HG03354 (cell line): ENCODE measurements at regions not wholly inside any gene's neighbourhood (a gene's known extent, or its start where the extent isn't known, plus 50 kb on each side); places are given as distances from the start of the nearest gene placed in this dataset.

Experiments used
- ATAC-seq: cut with Tn5 transposase; IDR thresholded peaks from one replicate; pipeline ENCODE4 v1.9.1; 2021; ENCODE audit warnings: mild to moderate bottlenecking; ENCODE audit not compliant: unreplicated experiment, poor library complexity, severe bottlenecking

DNA sequence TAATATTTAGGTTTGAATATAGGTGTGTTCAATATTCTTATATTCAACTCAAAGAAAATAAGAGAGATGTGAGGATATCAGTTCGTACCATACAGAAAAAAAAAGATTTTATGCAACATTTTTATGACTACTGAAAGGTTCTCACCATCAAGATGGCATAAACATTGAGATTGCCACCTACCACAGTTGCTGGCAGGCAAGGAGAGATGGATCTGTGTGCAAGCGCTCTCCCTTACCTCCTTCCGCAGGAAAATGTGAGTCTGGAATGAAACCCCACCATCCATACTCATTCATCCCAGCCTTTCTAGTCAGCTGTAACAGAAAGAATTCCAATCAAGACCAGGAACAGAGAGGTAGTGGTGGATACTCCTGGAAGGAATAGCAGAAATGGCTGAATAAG lies 376.9 kb downstream of the PPP3CA start:
- no peak for ATAC-seq

DNA sequence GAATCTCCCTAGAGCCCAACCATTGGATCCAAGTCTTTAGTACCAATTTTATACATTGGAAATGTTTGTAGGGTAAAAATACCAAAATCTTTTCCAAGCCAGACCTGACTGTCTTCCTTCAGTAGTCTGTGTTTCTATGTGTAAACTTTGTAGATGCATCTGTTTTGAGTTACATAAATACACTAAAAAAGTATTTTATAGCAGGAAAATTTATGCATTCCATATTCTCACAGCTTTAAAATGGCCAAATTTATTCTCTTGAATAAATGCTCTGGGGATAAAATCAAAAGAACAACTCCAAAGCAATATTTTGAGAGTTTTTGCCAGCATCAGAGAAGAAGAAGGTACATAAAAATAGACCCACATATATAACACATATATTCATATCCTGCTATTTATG lies 377.4 kb downstream of the PPP3CA start:
- ATAC-seq = no peak

DNA sequence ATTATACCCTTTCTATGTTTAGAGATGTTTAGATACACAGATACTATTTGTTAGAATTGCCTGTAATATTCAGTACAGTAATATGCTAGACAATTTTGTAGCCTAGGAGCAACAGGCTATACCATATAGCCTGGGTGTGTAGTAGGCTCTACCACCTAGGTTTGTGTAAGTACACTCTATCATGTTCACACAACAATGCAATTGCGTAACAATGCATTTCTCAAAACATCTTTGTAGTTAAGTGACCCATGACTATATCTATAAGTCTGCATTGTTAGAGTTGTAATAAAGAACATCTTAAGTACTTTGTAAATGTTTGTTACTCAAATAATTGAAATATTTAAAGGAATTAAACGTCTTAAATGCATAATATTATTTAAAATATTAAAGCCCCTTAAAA lies 379.3 kb downstream of the PPP3CA start:
- ATAC-seq = no peak

DNA sequence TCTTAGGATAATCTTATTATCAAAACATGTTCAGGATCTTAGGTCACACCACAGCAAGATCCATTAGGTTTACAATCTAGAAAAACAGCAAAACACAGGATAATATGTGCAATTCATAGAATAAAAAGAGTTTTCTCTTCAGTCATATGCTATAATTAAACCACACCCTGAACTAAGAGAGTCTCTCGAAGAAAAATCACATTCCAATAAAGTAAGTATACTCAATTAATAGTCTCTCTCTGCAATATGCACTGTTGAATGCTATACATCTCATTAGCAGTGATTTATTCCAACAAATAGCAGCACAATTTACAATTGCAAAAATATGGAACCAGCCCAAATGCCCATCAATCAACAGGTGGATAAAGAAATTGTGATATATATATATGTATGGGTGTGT lies 383.7 kb downstream of the PPP3CA start:
- no peak for ATAC-seq

DNA sequence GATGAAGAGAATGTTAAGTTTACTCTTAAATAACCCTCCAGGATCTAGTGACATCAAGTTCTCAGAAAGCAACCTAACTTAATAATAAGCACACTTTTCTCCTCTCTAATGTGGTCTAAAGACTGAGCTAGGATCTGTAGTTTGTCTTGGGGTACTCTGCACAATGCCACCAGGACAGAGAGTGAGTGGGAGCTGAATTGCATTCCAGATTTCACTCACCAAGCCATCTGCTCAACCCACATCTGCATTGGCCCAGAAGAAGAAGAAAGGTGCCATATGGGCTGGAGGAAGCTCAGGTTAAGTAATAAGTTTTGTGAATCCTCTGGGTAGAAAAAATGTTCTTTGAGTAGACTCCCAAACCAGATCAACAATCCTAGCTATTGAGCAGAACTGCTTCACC lies 384.6 kb downstream of the PPP3CA start:
- ATAC-seq = no peak

DNA sequence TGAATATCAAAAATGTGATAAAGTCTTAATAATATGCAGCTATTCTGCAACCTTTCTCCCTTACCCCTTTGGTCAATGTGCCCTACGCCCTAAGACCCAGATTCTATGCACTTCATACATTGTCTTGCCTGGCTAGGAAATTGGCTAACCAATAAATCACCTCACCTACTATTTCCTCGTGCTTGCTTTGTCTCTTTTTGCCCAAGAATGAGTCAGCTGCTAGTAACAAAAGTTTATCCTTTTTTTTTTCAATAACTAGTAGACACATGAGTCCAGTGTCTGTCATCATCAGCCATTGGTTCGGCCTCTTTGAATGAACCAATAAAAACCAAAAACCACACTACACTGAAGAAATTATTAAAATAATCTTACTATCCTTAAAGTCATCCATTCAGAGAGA lies 387.1 kb downstream of the PPP3CA start:
- ATAC-seq = no peak

DNA sequence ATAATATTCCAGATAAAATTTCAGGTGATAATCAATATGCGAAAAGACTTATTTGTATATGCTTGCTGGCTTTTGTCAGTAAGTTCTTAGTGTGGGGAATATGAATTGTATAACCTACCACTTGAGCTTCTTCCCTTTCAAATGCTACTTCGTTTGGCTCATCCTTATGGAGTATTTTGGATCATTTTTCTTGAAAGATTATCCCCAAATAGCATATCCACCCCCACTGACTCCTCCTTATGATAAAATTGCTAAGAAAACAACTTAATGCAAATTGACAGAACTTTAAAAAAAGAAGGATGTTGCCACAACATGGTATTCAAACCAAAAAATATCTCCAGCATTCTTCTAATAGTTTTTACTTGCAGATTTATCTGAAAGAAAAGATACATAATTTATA lies 393.3 kb downstream of the PPP3CA start:
- ATAC-seq = no peak

DNA sequence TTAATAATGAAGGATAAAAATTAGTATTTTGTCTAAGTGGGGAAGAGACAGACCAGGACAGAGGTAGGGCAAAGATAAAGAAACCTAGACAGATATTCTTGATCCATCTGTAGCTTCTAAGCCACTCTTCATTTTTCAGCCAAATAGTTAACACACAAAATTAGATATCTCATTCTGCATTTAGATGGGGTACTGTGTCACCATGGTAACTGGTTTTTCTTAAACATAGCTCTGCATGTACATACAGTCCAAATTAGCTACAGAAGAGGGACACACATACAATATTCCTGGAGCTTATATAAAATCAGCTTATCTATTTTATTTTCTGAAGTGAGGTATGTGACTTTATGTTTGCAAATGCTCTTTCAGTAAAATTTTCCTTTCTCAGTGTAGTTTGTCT lies 393.7 kb downstream of the PPP3CA start:
- no peak for ATAC-seq

DNA sequence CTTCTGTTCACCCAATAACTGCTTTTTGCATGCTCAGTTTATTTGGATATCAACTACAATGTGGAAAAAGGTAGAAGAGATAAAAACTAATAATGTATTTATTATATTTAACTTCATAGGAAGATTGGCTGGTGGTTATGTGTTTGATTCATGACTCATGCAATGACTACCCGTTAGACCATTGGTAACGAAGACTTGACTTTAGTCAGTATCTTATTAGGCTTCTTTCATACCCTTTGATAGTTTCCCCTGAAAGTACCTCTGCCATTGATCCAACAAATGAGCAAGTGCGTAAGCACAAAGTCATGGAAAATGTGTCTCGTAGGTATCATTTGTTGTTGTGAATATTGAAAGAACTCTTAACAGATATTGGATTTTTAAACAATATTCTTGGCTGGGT lies 394.7 kb downstream of the PPP3CA start:
- ATAC-seq = no peak

DNA sequence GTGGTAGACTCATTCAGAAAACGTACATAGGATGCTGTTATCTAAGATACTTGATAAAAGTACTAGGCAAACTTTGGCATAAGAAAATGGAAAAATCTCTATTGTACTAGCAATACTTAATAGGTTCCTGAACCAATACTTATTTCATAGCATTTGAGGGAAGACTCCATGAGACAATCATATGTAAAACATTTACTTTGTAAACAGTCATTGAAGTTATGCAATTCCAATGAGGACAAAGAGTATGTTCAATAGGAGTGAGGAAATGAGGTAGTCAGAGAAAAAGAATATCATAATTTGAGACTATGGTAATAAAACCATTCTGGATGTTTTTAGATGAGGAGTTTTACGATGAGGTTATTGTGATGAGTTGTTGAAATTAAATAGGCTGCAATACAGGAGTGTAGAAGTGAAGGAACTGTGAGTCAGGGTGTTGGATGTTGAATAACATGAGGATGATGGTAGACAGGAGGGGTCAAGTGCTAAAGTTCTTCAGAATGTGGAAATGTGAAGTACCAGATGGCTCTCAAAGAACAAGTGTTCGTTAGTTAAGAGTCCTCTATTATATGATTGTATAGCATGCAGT lies 397.9 kb downstream of the PPP3CA start:
- no peak for ATAC-seq

DNA sequence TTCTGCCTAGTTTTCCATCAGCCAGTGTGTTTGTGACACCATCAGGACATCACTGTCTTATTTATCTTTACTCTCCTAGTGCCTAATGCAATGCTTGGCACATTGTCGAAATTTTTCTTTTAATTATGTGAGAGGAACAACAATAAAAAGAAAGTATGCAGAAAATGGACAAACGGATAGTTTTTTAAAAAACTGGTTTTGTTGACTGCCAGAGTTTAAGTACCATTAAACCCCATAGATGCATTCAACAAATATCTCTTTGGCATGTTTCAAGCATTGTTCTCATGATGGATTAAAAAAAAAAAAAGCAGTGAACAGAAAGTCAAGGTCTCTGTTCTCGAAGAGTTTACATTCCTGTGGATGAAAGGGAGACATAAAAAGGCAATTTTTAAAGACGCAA lies 398.4 kb downstream of the PPP3CA start:
- no peak for ATAC-seq

DNA sequence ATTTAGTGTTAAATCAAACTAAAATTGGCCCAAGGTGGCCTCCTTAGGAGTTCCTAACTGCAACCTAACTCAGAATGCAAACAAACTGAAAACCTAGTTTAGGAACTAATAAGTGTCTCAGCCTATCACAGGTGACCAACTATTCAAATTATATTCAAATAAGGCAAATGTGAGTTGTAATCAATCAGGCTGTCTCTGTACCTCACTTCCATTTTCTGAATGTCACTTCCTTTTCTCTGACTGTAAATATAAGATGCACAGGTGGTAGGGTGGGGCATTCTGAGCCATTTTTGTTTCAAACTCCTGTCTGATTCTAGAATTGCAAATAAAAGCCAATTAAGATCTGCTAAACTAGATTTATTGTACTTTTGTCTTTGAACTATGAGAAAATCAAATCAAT lies 401.5 kb downstream of the PPP3CA start:
- ATAC-seq = peak; percentile 86

DNA sequence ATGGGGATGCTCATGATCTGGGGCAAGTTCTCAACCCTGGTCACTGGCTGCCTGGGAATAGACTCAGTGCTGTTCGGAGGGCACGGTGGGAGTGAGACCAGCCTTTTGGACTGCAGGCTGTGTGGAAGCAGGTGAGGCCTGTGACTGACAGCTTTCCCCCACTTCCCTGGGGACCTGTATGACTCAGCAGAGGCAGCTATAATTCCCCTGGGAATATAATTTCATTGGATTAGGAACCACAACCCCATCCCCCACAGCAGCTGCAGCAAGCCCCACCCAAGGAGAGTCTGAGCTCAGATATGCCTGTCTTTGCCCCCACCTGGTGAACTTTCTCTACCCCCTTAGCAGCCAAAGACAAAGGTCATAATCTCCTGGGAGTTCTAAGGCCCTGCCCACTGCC lies 408.6 kb downstream of the PPP3CA start:
- no peak for ATAC-seq

DNA sequence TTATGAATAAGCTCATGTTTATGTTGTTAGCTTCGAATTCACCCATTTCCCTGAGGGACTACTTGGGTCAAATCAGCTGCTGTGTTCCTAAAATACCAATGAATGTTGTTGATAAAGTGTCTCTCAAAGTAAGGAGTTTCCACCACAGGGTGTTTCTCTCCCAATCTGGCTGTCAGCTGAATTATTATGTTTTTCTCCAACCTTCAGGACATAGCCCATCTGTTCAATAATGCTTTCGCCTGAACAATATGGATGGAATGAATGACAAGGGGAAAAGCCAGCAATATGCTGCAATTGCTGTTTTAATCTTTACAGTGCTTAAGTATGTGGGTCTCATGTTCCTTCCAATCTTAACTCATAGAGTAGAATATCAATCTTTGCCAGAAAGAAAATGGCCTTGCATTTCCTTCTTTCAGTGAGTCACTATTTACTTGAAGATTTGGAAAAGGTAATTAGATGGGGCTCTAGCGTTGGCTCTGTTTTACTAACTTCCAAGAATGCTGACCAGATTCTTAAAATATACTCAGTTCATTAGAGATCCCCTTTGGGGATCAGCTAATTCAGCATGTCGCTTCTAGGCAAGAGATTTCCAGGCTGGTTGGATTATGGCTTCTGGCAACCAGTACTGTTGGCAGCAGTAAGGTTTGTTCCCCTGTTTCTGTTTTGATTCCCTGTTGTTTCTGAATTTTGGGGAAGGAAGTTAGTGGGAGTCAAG lies 410.5 kb downstream of the PPP3CA start:
- ATAC-seq = no peak

DNA sequence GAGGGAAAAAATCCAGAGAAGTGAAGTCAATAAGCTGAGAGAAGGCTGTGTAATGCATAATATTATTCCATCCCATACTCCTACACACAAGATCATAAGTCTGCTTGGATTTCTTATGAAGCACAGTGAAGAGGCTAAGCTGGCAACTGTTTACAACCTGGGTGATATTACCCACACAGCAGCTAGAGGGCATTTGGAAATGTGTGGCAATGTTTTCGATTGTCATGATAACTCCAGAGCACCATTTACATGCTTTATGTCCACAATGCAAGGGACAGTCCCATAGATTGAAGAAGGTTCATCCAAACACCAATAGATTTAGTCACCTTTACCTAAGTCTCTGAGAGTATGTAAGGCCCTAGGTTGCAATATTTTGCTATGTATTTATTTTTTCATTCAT lies 412.2 kb downstream of the PPP3CA start:
- no peak for ATAC-seq

DNA sequence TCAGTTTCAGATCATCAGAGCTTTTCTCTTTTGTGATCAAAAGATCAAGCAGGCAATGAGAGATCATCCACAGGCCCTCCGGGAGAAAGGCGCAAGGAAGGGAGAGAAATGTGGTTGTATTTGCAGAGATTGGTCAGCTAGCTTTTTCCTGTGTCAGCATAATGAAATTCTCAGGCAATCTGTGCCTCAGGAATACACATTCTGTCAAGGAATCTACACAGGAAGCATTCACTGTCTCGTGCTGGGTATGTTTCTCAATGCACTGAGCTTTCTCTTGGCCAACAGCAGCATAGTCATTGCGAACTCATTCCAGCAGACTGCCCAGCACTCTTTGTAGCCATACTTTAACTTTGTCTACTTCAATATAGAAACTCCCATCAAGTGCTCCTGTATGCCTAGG lies 413.7 kb downstream of the PPP3CA start:
- no peak for ATAC-seq

DNA sequence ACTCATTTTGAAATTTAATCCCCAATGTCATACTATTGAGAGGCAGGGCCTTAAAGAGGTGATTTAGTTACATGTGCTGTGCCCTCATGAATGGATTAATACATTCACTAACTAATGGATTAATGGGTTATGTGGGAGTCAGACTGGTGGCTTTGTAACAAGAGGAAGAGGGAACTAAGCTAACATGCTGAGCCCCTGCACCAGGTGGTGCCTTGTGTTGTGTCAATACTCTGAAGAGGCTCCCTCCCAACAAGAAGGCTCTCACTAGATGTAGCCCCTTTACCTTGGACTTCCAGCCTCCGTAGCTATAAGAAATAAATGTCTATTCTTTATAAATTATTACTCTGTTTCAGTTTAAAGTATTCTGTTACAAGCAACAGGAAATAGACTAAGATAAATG lies 411.9 kb upstream of the EMCN start:
- no peak for ATAC-seq

DNA sequence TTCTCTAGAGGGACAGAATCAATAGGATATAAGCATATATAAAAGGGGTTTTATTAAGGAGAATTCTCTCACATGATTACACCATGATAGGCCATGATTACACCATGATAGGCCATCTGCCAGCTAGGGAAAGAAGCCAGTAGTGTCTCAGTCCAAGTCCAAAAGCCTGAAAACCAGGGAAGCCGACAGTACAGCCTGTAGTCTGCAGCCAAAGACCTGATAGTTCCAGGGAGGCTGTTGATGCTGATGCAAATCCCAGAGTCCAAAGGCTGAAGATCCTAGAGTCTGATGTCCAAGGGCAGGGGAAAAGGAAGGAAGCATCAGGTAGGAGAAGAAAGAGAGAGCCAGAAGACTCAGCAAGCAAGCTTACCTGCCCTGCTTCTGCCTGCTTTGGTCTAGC lies 411.3 kb upstream of the EMCN start:
- ATAC-seq = no peak

DNA sequence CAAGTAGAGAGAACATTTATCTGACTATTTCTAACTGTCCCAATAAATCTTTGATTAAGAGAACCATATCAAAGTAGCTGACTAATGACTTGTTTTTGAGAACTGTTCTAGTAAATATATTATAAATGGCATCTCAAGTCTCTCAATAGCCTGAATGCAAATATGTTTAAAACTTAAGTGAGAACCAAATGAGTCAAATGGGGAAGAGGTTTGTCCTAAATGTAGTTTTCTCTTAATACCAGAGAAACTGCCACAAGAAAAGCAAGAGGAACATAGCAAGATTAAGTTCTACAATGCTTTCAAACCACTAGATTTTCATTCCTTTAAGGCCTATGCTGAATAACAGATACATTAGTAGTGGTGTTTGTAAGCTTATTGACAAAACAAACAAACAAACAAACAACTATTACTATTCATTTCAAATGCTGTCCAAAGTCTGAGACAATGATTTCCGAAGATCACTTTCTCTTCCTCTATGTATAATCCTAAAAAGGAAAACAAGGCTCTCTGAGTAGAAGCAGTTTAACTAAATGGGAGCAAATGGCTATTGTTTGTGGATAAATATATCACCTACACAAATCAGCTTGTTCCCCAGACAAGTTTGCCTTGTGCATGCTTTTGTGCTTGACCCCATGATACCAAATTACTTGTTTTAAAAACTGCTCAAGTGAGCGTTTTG lies 408.4 kb upstream of the EMCN start:
- peak; percentile 47 for ATAC-seq

DNA sequence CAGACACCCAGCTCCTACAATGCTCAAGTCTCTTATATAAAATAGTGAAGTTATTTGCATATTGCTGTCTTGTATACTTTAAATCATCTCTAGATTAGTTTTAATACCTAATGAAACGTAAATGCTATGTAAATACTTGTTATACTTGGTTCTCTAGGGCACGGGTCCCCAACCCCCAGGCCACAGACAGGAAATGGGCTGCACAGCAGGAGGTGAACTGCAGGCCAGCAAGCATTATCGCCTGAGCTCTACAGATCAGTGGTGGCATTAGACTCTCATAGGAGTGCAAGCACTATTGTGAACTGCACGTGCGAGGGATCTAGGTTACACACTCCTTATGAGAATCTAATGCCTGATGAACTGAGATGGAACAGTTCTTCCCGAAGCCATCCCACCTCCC lies 395.9 kb upstream of the EMCN start:
- ATAC-seq = peak; percentile 45

DNA sequence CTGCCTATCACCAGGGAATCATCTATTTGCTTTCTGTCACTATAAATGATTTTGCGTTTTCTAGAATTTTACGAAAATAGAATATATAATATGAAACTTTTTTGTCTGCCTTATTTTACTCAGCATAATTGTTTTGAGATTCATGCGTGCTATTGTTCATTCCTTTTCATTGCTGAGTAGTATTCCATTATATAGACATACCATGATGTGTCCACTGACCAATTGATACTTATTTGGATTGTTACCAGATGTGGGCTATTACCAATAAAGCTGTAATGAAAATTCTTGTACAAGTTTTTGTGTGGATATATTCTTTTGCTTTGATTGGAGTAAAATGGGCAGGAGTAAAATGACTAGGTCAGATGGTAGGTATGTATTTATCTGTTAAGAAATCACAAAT lies 390.7 kb upstream of the EMCN start:
- no peak for ATAC-seq
